HG02852 (cell line): ENCODE measurements at regions not wholly inside any gene's neighbourhood (a gene's known extent, or its start where the extent isn't known, plus 50 kb on each side); places are given as distances from the start of the nearest gene placed in this dataset.
A peak's percentile ranks its signal among the peaks of the same experiment; 100 is the strongest.

Source experiments
- ATAC-seq: cut with Tn5 transposase; IDR thresholded peaks from one replicate; pipeline ENCODE4 v1.9.1; 2021; ENCODE audit warnings: mild to moderate bottlenecking, moderate library complexity; ENCODE audit not compliant: unreplicated experiment

- ATAC-seq, result no peak
These were observed 1017.5 kb upstream of the TENM3 start for GRCh38 chr4:181225616-181226261.

DNA sequence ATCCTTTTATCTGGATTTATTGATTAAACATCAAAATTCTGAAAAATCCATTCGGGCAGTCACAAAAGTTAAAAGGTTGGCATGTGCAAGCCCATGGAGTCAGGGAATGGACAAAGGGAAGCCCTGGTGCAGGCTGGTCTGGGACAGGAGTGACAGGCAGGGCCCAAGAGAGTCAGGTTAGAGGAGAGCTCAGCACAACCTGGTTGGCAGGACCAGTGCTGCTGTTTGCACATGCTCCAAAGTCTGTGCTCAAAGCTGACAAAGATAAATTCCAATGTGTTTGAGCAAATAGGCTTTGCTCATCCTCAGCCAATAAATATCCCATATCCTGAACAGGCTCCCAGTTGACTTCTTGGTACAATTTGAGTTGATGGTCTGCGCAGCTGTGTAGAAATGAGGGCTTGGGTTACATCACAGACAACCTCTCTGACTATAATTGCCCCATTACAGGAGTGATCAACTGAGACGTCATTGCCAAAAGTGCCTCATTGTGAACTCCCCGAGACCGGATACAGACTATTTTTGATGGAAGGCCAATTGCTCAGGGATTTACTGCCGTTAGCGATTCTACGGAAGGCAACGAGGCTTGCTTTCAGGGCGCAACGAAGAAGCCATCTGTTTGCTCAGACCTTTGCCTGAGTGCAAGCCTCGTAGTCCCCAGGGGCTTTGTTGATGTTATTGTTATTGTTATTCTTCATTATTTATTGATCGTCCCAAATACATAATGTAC, 1008.1 kb upstream of the TENM3 start:
- ATAC-seq, result no peak

- ATAC-seq, result no peak
These were observed 997.9 kb upstream of the TENM3 start for GRCh38 chr4:181245326-181245725.

DNA sequence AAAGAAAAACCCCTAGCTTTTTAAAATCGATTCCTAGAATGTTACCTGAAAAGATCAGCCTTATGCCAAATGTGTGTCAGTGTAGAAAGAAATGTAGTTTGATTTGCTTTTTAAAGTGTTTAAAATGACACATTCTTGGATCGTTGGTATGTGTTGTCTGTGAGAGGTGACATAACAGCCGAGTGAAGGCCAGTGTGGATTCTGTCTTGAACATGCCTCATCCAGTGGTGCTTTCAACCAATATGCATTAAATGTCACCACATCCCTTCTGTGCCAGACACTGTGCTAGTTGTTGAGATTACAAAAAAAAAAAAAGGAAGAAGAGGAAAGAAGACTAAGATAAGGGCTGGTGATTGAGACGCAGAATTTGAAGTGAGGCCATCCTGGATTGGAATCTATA, 994.2 kb upstream of the TENM3 start:
- no peak for ATAC-seq

GRCh38 chr4:181254771-181255170, 988.4 kb upstream of the TENM3 start:
- ATAC-seq, result no peak

DNA sequence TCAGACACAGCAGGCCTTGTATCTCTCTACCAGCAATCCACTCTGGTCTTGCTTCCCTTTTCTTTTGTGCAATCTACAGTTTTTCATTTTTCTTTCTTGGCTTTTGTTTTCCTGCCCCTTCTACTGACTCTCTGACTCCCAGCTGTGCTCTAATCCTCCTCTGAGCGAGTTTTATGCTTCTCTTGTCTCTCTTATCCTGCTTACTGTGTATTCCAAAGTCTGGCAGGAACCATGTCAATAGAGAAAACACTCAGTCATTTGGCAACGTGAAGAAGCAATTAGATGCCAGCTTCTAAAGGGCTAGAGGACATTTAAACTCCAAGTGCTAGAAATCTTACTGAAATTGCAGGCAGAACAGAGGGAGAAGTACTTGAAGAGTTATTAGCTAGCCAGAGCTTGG, 984.6 kb upstream of the TENM3 start:
- no peak for ATAC-seq

- ATAC-seq, result no peak
These were observed 984.0 kb upstream of the TENM3 start for GRCh38 chr4:181259081-181259709.

DNA sequence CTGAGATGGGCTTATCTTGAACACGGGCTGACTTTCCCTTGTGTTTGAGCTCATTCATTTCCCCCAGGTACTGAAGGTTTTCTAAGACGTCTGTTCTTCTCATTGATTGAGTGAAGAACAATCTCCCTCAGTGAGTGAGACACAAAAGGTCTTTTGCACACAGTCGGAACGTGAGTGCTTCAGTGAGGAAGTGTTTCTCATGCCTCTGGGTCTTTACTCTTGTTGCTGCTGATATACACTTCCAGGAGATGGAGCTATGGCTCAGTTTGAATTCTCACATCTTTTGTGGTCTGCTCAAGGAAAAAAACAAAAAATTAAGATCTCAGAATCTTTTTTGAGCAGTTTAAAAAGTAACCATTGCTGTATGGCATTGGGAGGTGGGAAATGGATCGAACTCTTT, 981.9 kb upstream of the TENM3 start:
- no peak for ATAC-seq

DNA sequence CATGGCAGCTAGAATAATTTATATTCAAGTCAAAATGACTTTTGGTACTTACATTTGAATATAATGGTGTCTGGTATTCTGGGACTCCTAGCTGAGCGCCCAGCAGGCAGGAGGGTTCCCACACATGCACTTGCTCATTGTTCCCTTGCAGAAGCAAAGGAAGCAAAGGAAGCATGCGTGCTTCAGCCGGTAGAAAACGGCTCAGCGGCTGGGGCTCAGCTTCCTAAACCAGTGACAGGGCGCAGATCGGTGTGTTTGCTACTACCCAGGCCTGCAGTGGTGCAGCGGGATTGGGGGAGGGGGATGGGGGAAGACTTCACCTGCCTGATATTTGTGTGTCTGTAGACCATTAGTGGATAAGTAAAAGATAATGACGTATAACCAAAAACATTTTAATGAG, 978.3 kb upstream of the TENM3 start:
- ATAC-seq, result no peak

DNA sequence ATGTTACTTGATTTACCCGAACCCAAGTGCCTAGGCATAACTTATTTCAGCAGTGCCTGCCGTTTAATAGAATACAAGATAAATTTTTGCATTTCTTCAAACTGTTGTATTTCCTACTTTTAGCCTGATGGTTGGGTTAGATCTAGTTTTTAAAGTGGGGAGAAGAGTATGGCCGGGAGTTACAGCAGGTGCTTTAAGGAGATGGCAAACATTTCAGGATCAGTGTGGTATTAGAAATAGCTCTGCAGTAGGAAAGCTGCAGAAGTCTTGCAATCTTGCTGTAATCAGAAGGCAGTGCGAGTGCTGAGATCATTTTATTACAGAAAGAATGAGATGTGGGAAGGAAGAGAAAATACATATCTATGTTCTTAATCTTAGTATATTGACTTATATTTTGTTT, 977.8 kb upstream of the TENM3 start:
- ATAC-seq, result no peak

GRCh38 chr4:181271116-181271640, 972.0 kb upstream of the TENM3 start:
- ATAC-seq, result no peak

DNA sequence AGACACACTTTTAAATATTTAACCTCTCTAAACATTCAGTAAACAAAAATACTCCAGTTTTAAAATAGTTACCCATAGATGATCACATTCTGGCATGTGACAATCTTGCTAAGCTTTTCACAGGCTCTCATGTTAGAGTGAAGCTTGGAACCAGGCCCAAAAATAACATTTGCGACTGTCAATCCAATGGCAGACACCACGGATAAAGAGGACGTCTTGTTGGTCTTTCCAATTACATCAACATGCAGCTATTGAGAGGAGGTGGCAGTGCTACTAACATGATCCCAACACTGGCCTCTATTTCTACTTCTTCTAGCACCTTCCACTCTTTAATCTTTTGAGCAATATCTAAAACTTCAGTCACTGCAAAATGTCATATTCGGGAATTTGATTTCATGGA, 970.8 kb upstream of the TENM3 start:
- no peak for ATAC-seq

GRCh38 chr4:181278941-181279340, 964.3 kb upstream of the TENM3 start:
- ATAC-seq, result no peak

DNA sequence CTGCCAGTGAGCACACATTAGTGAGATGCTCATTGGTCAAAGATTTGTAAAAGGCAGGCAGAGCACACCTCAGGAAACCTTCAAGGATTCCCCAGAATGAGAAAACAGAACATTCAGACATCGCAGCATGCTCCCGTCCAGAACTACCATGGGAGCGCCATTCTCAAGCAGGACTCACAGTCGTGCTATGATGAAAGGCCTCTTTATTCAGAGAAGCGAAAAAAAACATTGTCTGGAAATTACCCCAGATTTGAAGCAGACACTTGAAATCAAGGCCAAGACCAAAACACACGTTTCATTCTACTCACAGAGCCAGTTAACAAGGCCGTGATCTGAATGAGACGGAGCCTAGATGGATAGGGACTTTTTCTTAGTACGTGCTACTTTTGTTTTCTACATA, 961.8 kb upstream of the TENM3 start:
- ATAC-seq, result no peak

- no peak for ATAC-seq
These were observed 954.0 kb upstream of the TENM3 start for GRCh38 chr4:181289198-181289597.

GRCh38 chr4:181291615-181292014, 951.6 kb upstream of the TENM3 start:
- ATAC-seq, result no peak

DNA sequence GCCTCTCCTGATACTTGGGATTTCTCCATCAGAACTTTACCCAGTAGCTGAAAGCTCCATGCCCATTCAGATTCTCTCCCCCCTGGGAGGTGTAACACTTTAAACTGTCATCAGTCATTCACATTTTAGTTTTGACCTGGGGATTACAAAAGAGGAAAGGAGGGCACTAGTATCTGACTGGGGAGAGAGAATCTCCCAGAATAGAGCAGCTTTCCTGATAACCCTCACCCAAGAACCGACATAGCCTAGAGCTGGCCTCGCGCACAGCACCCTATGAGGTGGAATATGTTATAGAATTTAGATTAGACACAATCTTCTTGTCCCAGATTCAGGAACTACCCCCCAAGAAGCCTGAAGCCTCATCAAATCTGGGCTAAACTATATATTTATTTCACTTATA, 950.2 kb upstream of the TENM3 start:
- ATAC-seq, result no peak

DNA sequence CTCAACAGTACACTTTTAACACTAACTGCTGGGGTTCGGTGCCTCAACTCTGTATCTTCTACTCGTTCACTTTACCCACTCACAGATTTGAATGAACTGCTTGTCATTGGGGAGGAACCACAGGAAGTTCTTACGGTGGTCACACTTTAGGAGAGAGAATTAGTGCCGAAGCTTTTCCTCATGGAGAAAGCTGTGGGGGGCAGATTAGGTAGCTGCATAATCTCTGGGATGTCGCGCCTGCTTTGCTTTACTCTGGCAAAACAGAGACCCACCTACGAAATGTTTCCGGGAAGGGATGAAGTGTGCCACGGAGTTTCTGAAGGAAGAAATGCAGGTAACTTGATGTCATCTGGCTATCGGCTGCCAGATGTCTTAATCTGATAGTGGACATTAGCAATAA, 949.7 kb upstream of the TENM3 start:
- no peak for ATAC-seq

DNA sequence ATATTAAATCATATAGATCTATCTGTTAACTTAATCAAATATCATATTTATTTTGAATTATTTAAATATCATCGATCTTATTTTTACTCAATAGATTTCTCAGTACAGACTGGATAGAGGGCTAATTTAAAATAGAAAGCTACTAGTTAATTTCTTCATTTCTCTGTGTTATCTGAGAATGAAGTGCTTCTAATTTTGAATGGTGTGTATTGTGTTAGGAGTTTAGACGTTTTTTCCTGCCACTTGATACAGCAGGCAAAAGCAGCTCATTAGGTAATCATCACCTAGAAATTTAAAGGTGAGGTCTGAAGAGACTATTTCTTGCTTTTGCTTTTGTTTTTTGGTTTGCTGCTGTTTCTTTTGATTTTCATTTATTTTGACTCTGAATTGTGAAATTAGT, 948.8 kb upstream of the TENM3 start:
- ATAC-seq, result no peak

DNA sequence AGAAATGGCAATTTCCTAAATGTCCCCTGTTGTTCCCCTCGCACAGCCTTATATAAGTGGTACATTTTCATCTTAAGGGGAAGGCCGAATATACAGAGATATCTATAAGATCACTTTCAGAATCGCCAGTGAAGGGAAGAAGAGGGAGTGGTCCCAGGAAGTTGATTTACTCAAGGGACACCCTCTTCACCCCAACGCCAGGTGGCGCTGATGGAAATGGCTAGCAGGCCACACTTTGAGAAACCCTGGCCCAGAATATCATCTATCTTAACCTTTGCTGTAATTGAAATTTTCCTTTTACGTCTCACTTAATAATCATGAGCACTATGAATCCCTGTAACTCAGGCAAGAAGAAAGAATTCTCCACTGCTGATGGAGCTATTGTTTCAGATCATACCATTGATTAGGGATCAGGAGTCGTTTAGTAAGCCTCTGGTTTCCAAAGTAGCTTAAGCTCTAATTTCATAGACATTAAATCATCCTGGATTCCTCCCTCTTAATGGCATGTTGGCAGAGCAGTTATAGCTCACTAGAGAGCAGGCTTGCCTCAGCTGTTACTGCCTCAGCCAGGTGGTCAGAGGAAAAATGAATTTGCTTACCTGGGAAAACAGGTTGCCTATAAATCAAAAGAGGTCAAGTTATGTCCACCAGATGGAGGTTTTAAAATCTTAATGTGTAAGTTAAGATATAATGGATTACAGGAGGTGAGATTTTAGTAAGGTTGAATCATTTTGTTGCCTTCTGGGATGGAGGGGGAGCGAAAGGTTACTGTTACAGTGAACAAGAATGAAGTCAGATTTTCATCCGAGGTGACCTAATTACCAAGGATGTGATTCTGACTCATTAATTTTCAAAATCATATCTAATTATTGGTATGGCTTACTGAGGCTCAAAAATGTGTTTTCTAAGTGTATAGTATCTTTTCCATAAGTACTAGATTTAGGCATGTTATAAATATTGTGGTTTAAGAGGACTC, 941.2 kb upstream of the TENM3 start:
- ATAC-seq, result peak; percentile 67

- no peak for ATAC-seq
These were observed 935.4 kb upstream of the TENM3 start for GRCh38 chr4:181307824-181308223.
